Ascending aorta (tissue), 2 donors: ENCODE measurements at regions not wholly inside any gene's neighbourhood (a gene's known extent, or its start where the extent isn't known, plus 50 kb on each side); places are given as distances from the start of the nearest gene placed in this dataset.

Source experiments
- DNase-seq, 2 donors: peaks; one replicate each; pipeline ENCODE4 v3.0.0-alpha.2; 2019; ENCODE audit warnings: low spot score in 2 of 2
- H3K27ac ChIP-seq, 2 donors: fragments of 200-600 bp; sonication (generic); one replicate each; pipeline ENCODE4 v1.5.1; 2016 to 2017; ENCODE audit warnings: mild to moderate bottlenecking in 1 of 2
- H3K27me3 ChIP-seq: fragments of 200-600 bp; sonication (generic); one replicate; pipeline ENCODE4 v1.5.1; 2017
- H3K36me3 ChIP-seq, 2 donors: fragments of 200-600 bp; sonication (generic); one replicate each; pipeline ENCODE4 v1.5.1; 2016
- H3K4me1 ChIP-seq, 2 donors: fragments of 200-600 bp; sonication (generic); one replicate each; pipeline ENCODE4 v1.5.1; 2016 to 2017; ENCODE audit warnings: mild to moderate bottlenecking in 1 of 2
- H3K4me3 ChIP-seq, 2 donors: fragments of 200-600 bp; sonication (generic); one replicate each; pipeline ENCODE4 v1.5.1; 2016 to 2017; ENCODE audit warnings: mild to moderate bottlenecking in 1 of 2
- H3K9me3 ChIP-seq, 2 donors: fragments of 200-600 bp; sonication (generic); one replicate each; pipeline ENCODE4 v1.5.1; 2016
- CTCF ChIP-seq, 3 experiments: fragments of 200-600 bp in 2 of 3; fragments of 450-650 bp in 1 of 3; sonication (generic) in 2 of 3; IDR thresholded peaks; one replicate each; pipeline ENCODE4 v1.5.1; 2016 to 2019; ENCODE audit warnings: antibody characterized with exemption in 3 of 3, mild to moderate bottlenecking in 1 of 3, moderate library complexity in 1 of 3
- intact Hi-C: fragments of 100-400 bp; cut with DNase I; formaldehyde crosslinking; loops from one replicate; pipeline ENCODE4 v1.15.1; 2023

- TF ChIP-seq CTCF (IDR thresholded peaks at IDR 0.05) = no peak
- Histone ChIP-seq H3K27ac (no peak overlapping the region), H3K4me1 (no peaks in the 10 kb centered on the region), H3K27me3 (no peaks in the 10 kb centered on the region), H3K36me3 (no peaks in the 10 kb centered on the region), H3K9me3 (no peaks in the 10 kb centered on the region), H3K4me3 (no peak overlapping the region)
- intact Hi-C loops = no loop called here
- DNase-seq = no peak
These were observed 298.2 kb upstream of the ESRRG start for GRCh38 chr1:217021400-217021799.

- Histone ChIP-seq H3K9me3 (no peaks in the 10 kb centered on the region), H3K27me3 (no peaks in the 10 kb centered on the region), H3K4me1 (no peaks in the 10 kb centered on the region), H3K36me3 (no peaks in the 10 kb centered on the region), H3K27ac (no peak overlapping the region), H3K4me3 (no peak overlapping the region)
- intact Hi-C loops = no loop called here
- DNase-seq = no peak
- TF ChIP-seq CTCF (IDR thresholded peaks at IDR 0.05) = no peak
These were observed 296.2 kb upstream of the ESRRG start for GRCh38 chr1:217019475-217019874.

- no peaks in the 10 kb centered on the region for H3K9me3 ChIP-seq
- no peak for TF ChIP-seq CTCF (IDR thresholded peaks at IDR 0.05)
- no peaks in the 10 kb centered on the region for H3K36me3 ChIP-seq
- no peaks in the 10 kb centered on the region for H3K27me3 ChIP-seq
- intact Hi-C loops = no loop called here
- no peak overlapping the region for H3K27ac ChIP-seq
- DNase-seq = no peak
- H3K4me3 ChIP-seq = no peak overlapping the region
- no peaks in the 10 kb centered on the region for H3K4me1 ChIP-seq
These were observed 295.4 kb upstream of the ESRRG start for GRCh38 chr1:217018648-217019047.

- H3K4me3 ChIP-seq = no peak overlapping the region
- intact Hi-C loops = no loop called here
- no peak overlapping the region for H3K27ac ChIP-seq
- no peaks in the 10 kb centered on the region for H3K9me3 ChIP-seq
- no peak for TF ChIP-seq CTCF (IDR thresholded peaks at IDR 0.05)
- no peak for DNase-seq
- no peaks in the 10 kb centered on the region for H3K27me3 ChIP-seq
- no peaks in the 10 kb centered on the region for H3K4me1 ChIP-seq
- H3K36me3 ChIP-seq = no peaks in the 10 kb centered on the region
These were observed 293.9 kb upstream of the ESRRG start for GRCh38 chr1:217017165-217017564.

- no peaks in the 10 kb centered on the region for H3K36me3 ChIP-seq
- H3K27me3 ChIP-seq = no peaks in the 10 kb centered on the region
- intact Hi-C loops = no loop called here
- no peak overlapping the region for H3K27ac ChIP-seq
- no peaks in the 10 kb centered on the region for H3K9me3 ChIP-seq
- H3K4me1 ChIP-seq = no peaks in the 10 kb centered on the region
- no peak for DNase-seq
- TF ChIP-seq CTCF (IDR thresholded peaks at IDR 0.05) = no peak
- no peak overlapping the region for H3K4me3 ChIP-seq
These were observed 290.8 kb upstream of the ESRRG start for GRCh38 chr1:217014066-217014465.

- no peak for DNase-seq
These were observed 289.4 kb upstream of the ESRRG start for GRCh38 chr1:217012659-217013058.

More at GRCh38 chr1:217012659-217013058, 289.4 kb upstream of the ESRRG start:
- Histone ChIP-seq H3K4me1 (no peaks in the 10 kb centered on the region), H3K27me3 (no peaks in the 10 kb centered on the region), H3K27ac (no peak overlapping the region), H3K4me3 (no peak overlapping the region), H3K36me3 (no peaks in the 10 kb centered on the region), H3K9me3 (no peaks in the 10 kb centered on the region)
- intact Hi-C loops = no loop called here
- no peak for TF ChIP-seq CTCF (IDR thresholded peaks at IDR 0.05)
